ENCODE measurements at regions not wholly inside any gene's neighbourhood (a gene's known extent, or its start where the extent isn't known, plus 50 kb on each side); places are given as distances from the start of the nearest gene placed in this dataset.

DNA sequence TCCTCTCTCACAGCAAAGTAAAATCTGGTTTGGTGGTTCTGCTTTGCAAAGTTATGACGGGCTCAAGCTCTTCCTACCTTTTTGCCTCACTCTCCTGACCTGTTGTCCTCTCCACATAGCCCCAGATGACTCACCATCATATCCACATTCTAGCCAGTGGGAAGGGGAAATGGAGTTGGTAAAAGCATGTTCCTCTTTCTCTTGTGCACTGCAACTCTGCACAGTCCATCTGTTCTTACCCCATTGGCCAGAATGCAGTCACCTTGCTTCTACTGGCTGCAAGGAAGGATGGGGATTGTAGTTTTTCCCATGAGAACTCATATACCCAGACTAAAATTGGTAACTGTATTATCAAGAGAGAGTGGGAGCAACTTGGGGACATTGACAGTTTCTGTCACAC is 50.4 kb upstream of the SMIM21 start:
- Mint-ChIP-seq H3K27ac (no peak overlapping the region), H3K4me3 (no peak overlapping the region), H3K9me3 (peaks cover 18% of the 10 kb centered on the region), H3K27me3 (ENCODE audit: insufficient read depth) (no peaks in the 10 kb centered on the region), H3K4me1 (no peaks in the 10 kb centered on the region), H3K36me3 (ENCODE audit: low read depth) (no peaks in the 10 kb centered on the region)
- DNase-seq, result no peak
- no peak overlapping the region for H3K4me3 ChIP-seq (ENCODE audit: low read length)
- H3K9me3 ChIP-seq (ENCODE audit: control insufficient read depth, low read length), result peaks cover 19% of the 10 kb centered on the region
- no peak overlapping the region for H3K27ac ChIP-seq (ENCODE audit: low read depth, low read length)
- H3K9ac ChIP-seq (ENCODE audit: extremely low read depth, low read length, poor library complexity, severe bottlenecking), result no peak overlapping the region
- H3K4me1 ChIP-seq (ENCODE audit: control insufficient read depth, insufficient read depth, low read length), result no peaks in the 10 kb centered on the region
- no peak for TF ChIP-seq CTCF (conservative IDR thresholded peaks at IDR 0.05)
- H3K36me3 ChIP-seq (ENCODE audit: control insufficient read depth, insufficient read depth, low read length), result no peaks in the 10 kb centered on the region
- WGBS, 2 experiments (ENCODE audit: insufficient coverage in 1 of 2, insufficient read length in 1 of 2), result 90% methylated on average over 1 of the region's 1 CpG; no CpG with 5 or more reads in 1 of the 2 experiments
- no peaks in the 10 kb centered on the region for H3K27me3 ChIP-seq (ENCODE audit: control insufficient read depth, insufficient read depth, low read length, poor library complexity, severe bottlenecking)

Measured in endodermal cell (in vitro differentiated cells).